Neural cell (in vitro differentiated cells): ENCODE measurements at regions not wholly inside any gene's neighbourhood (a gene's known extent, or its start where the extent isn't known, plus 50 kb on each side); places are given as distances from the start of the nearest gene placed in this dataset.

Experiments used
- H2AFZ ChIP-seq: fragments of 200-600, 300-800 bp; sonication (generic), shearing (Covaris generic); 2 replicates; pipeline ENCODE4 v1.6.0; 2014; ENCODE audit warnings: low read depth, mild to moderate bottlenecking, antibody characterized with exemption, low read length, moderate library complexity
- H3F3A ChIP-seq: fragments of 200-600 bp; shearing (Covaris generic); 2 replicates; pipeline ENCODE4 v1.6.1; 2016; ENCODE audit warnings: mild to moderate bottlenecking, moderate library complexity, mixed read lengths, antibody characterized with exemption, low read length; ENCODE audit not compliant: insufficient read depth, poor library complexity, severe bottlenecking
- H3K27ac ChIP-seq: fragments of 200-600, 300-800 bp; sonication (generic), shearing (Covaris generic); 2 replicates; pipeline ENCODE4 v1.5.1; 2014; ENCODE audit warnings: mild to moderate bottlenecking, low read length, moderate library complexity
- H3K27me3 ChIP-seq: fragments of 300-800, 200-600 bp; sonication (generic), shearing (Covaris generic); 2 replicates; pipeline ENCODE4 v1.6.0; 2014; ENCODE audit warnings: mild to moderate bottlenecking, low read depth, low read length, moderate library complexity; ENCODE audit not compliant: insufficient read depth
- H3K36me3 ChIP-seq: fragments of 300-800, 200-600 bp; sonication (generic), shearing (Covaris generic); 2 replicates; pipeline ENCODE4 v1.5.1; 2014; ENCODE audit warnings: mild to moderate bottlenecking, antibody characterized with exemption, low read length, moderate library complexity; ENCODE audit not compliant: insufficient read depth
- H3K4me2 ChIP-seq: fragments of 300-800, 200-600 bp; sonication (generic), shearing (Covaris generic); 2 replicates; pipeline ENCODE4 v1.6.0; 2014; ENCODE audit warnings: mild to moderate bottlenecking, low read length
- H3K4me3 ChIP-seq: fragments of 300-800, 200-600 bp; sonication (generic), shearing (Covaris generic); 2 replicates; pipeline ENCODE4 v1.5.1; 2014; ENCODE audit warnings: mild to moderate bottlenecking, low read length, moderate library complexity
- H3K79me2 ChIP-seq: fragments of 200-600 bp; shearing (Covaris generic); replicated peaks from 2 replicates; pipeline ENCODE4 v1.6.0; 2014; ENCODE audit warnings: mild to moderate bottlenecking, low read length, moderate library complexity; ENCODE audit not compliant: insufficient read depth
- H3K9ac ChIP-seq: fragments of 300-800, 200-600 bp; sonication (generic), shearing (Covaris generic); 2 replicates; pipeline ENCODE4 v1.6.1; 2016; ENCODE audit warnings: mild to moderate bottlenecking, low read length, mixed read lengths
- H3K9me2 ChIP-seq: fragments of 200-600 bp; shearing (Covaris generic); 2 replicates; pipeline ENCODE4 v1.6.1; 2016; ENCODE audit warnings: mild to moderate bottlenecking, low read length, mixed read lengths; ENCODE audit not compliant: insufficient read depth
- H3K9me3 ChIP-seq: fragments of 200-600, 300-800 bp; sonication (generic), shearing (Covaris generic); 2 replicates; pipeline ENCODE4 v1.6.1; 2016; ENCODE audit warnings: mild to moderate bottlenecking, mixed run types, low read length, moderate library complexity, mixed read lengths
- H4K20me1 ChIP-seq: fragments of 200-600 bp; shearing (Covaris generic); 2 replicates; pipeline ENCODE4 v1.6.1; 2016; ENCODE audit warnings: mild to moderate bottlenecking, mixed run types; ENCODE audit not compliant: insufficient read depth
- CTCF ChIP-seq: fragments of 450-650 bp; IDR thresholded peaks from 2 replicates; pipeline ENCODE4 v1.5.1; 2014; ENCODE audit warnings: antibody characterized with exemption, mild to moderate bottlenecking, moderate library complexity; ENCODE audit not compliant: poor library complexity, severe bottlenecking
- EP300 ChIP-seq: fragments of 450-650 bp; conservative IDR thresholded peaks from 2 replicates; pipeline ENCODE4 v1.6.1; 2014; ENCODE audit warnings: antibody characterized with exemption, mild to moderate bottlenecking, moderate library complexity; ENCODE audit not compliant: poor library complexity, severe bottlenecking
- EZH2 ChIP-seq: fragments of 200-600, 300-800 bp; shearing (Covaris generic), sonication (generic); IDR thresholded peaks from 2 replicates; pipeline ENCODE4 v1.6.1; 2014; ENCODE audit warnings: antibody characterized with exemption, low read length, borderline replicate concordance, mild to moderate bottlenecking; ENCODE audit not compliant: insufficient read depth, poor library complexity, severe bottlenecking
- MXI1 ChIP-seq: fragments of 450-650 bp; conservative IDR thresholded peaks from 2 replicates; pipeline ENCODE4 v1.6.1; 2014; ENCODE audit warnings: antibody characterized with exemption, mild to moderate bottlenecking; ENCODE audit not compliant: poor library complexity, severe bottlenecking
- POLR2AphosphoS5 ChIP-seq: IDR thresholded peaks from 2 replicates; pipeline ENCODE4 v1.6.1; 2012
- RAD21 ChIP-seq: fragments of 450-650 bp; conservative IDR thresholded peaks from 2 replicates; pipeline ENCODE4 v1.6.1; 2014; ENCODE audit warnings: antibody characterized with exemption, mild to moderate bottlenecking, moderate library complexity
- REST ChIP-seq: IDR thresholded peaks from 2 replicates; pipeline ENCODE4 v1.6.1; 2012; ENCODE audit warnings: borderline replicate concordance
- SMC3 ChIP-seq: fragments of 450-650 bp; conservative IDR thresholded peaks from 2 replicates; pipeline ENCODE4 v1.6.1; 2014; ENCODE audit warnings: antibody characterized with exemption, mild to moderate bottlenecking, moderate library complexity; ENCODE audit not compliant: poor library complexity
- TAF1 ChIP-seq: IDR thresholded peaks from 2 replicates; pipeline ENCODE4 v1.6.1; 2012; ENCODE audit warnings: low read depth

- no peak overlapping the region for H2AFZ ChIP-seq
- no peak for TF ChIP-seq CTCF
- no peak for TF ChIP-seq EZH2
- TF ChIP-seq TAF1, result no peak
Observed at GRCh38 chr13:79786176-79786575, 305.2 kb downstream of the NDFIP2 start.

GRCh38 chr13:79782541-79783205 lies 301.7 kb downstream of the NDFIP2 start:
- H3K36me3 ChIP-seq, result no peaks in the 10 kb centered on the region
- TF ChIP-seq CTCF (no peak), SMC3 (no peak), POLR2AphosphoS5 (no peak), RAD21 (no peak), EP300 (no peak), EZH2 (no peak), TAF1 (no peak), REST (no peak), MXI1 (no peak)
- H3K27me3 ChIP-seq, result peaks cover 34% of the 10 kb centered on the region
- H2AFZ ChIP-seq, result peak overlapping the region; percentile 2
- H3K4me2 ChIP-seq, result no peak overlapping the region
- no peaks in the 10 kb centered on the region for H4K20me1 ChIP-seq
- no peak overlapping the region for H3K27ac ChIP-seq
- H3K9me2 ChIP-seq, result no peaks in the 10 kb centered on the region
- no peaks in the 10 kb centered on the region for H3K9me3 ChIP-seq
- no peaks in the 10 kb centered on the region for H3F3A ChIP-seq
- no peaks in the 10 kb centered on the region for H3K79me2 ChIP-seq
- H3K9ac ChIP-seq, result peak overlapping the region; percentile 10
- peak overlapping the region; percentile 32 for H3K4me3 ChIP-seq

More at GRCh38 chr13:79786176-79786575, 305.2 kb downstream of the NDFIP2 start:
- Histone ChIP-seq H3K36me3 (no peaks in the 10 kb centered on the region), H3K27ac (no peak overlapping the region), H3K9me3 (peaks cover 11% of the 10 kb centered on the region), H3K9ac (no peak overlapping the region), H3K27me3 (peaks cover 25% of the 10 kb centered on the region), H3K79me2 (no peaks in the 10 kb centered on the region), H3K4me3 (no peak overlapping the region), H3K9me2 (no peaks in the 10 kb centered on the region), H3F3A (no peaks in the 10 kb centered on the region), H3K4me2 (no peak overlapping the region), H4K20me1 (no peaks in the 10 kb centered on the region)
